Umbilical cord (tissue), 1 donor: ENCODE measurements at regions not wholly inside any gene's neighbourhood (a gene's known extent, or its start where the extent isn't known, plus 50 kb on each side); places are given as distances from the start of the nearest gene placed in this dataset.
A peak's percentile ranks its signal among the peaks of the same experiment; 100 is the strongest.
"Not testable (repeated sequence)": the region's sequence is repeated elsewhere in the genome, so short reads cannot be mapped to it uniquely, and the experiment has no call there.

Experiments
- DNase-seq: peaks from one replicate; pipeline ENCODE4 v3.0.0-alpha.2; 2015; ENCODE audit warnings: low spot score

GRCh38 chr12:90829044-90829443, 125.9 kb downstream of the CCER1 start:
- no peak for DNase-seq

GRCh38 chr12:90828621-90829020, 126.4 kb downstream of the CCER1 start:
- DNase-seq: no peak

- DNase-seq: peak; percentile 54
These were observed 127.4 kb downstream of the CCER1 start for GRCh38 chr12:90827567-90827966.

GRCh38 chr12:90826036-90826435, 128.9 kb downstream of the CCER1 start:
- peak; percentile 72 for DNase-seq

GRCh38 chr12:90823859-90824258, 131.1 kb downstream of the CCER1 start:
- DNase-seq: no peak

- no peak for DNase-seq
These were observed 135.3 kb downstream of the CCER1 start for GRCh38 chr12:90819709-90820108.

- no peak for DNase-seq
These were observed 138.5 kb downstream of the CCER1 start for GRCh38 chr12:90816353-90817089.

- no peak for DNase-seq
These were observed 145.0 kb downstream of the CCER1 start for GRCh38 chr12:90809940-90810339.

GRCh38 chr12:90808568-90808967, 146.4 kb downstream of the CCER1 start:
- DNase-seq: no peak

- DNase-seq: no peak
These were observed 152.2 kb downstream of the CCER1 start for GRCh38 chr12:90802727-90803126.

- DNase-seq: no peak
These were observed 153.2 kb downstream of the CCER1 start for GRCh38 chr12:90801776-90802175.

GRCh38 chr12:90794212-90794611, 160.8 kb downstream of the CCER1 start:
- no peak for DNase-seq

GRCh38 chr12:90792718-90793117, 162.3 kb downstream of the CCER1 start:
- DNase-seq: not testable (repeated sequence)

GRCh38 chr12:90791445-90791844, 163.5 kb downstream of the CCER1 start:
- no peak for DNase-seq

- DNase-seq: no peak
These were observed 164.2 kb downstream of the CCER1 start for GRCh38 chr12:90790747-90791146.

- DNase-seq: no peak
These were observed 181.5 kb downstream of the CCER1 start for GRCh38 chr12:90773491-90773890.

GRCh38 chr12:90770861-90771260, 184.1 kb downstream of the CCER1 start:
- DNase-seq: no peak

GRCh38 chr12:90757957-90758356, 197.0 kb downstream of the CCER1 start:
- DNase-seq: no peak

GRCh38 chr12:90745211-90745610, 209.8 kb downstream of the CCER1 start:
- no peak for DNase-seq

- DNase-seq: peak; percentile 19
These were observed 213.4 kb downstream of the CCER1 start for GRCh38 chr12:90741611-90742010.

- DNase-seq: no peak
These were observed 225.2 kb downstream of the CCER1 start for GRCh38 chr12:90729736-90730135.

GRCh38 chr12:90712671-90713070, 242.3 kb downstream of the CCER1 start:
- no peak for DNase-seq

GRCh38 chr12:90710711-90711110, 244.3 kb downstream of the CCER1 start:
- DNase-seq: no peak

GRCh38 chr12:90706036-90706435, 248.9 kb downstream of the CCER1 start:
- DNase-seq: no peak
